HPDE6-E6E7 (cell line): ENCODE measurements at regions not wholly inside any gene's neighbourhood (a gene's known extent, or its start where the extent isn't known, plus 50 kb on each side); places are given as distances from the start of the nearest gene placed in this dataset.

Experiments used
- DNase-seq: peaks from one replicate; pipeline ENCODE4 v3.0.0; 2011; ENCODE audit warnings: missing footprints; ENCODE audit errors: extremely low spot score

- DNase-seq: no peak
Measured at GRCh38 chr15:94177112-94177511, 54.2 kb upstream of the MCTP2 start.

GRCh38 chr15:94175420-94175819 lies 55.9 kb upstream of the MCTP2 start:
- no peak for DNase-seq

DNA sequence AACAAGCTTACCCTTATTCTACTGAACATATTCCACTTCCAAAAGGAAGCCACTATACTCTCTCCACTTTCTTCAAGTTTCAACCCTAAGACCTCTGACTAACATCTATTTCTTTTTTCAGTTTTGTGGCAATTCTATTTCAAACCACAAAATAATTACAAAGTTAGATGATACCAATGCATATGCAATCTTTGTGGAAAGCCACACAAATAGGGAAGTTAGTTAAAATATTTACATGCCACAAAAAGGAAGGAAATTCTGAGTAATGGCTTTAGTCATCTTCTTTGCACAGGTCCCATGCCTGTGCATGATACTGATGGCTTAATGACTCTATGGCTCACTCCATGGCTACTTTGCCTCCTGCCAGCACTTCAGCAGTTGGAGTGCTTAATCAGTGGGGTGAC lies 57.0 kb upstream of the MCTP2 start:
- peak; percentile 66 for DNase-seq

- DNase-seq: no peak
Measured at GRCh38 chr15:94168250-94168649, 63.1 kb upstream of the MCTP2 start.

GRCh38 chr15:94164971-94165370 lies 66.4 kb upstream of the MCTP2 start:
- no peak for DNase-seq

DNA sequence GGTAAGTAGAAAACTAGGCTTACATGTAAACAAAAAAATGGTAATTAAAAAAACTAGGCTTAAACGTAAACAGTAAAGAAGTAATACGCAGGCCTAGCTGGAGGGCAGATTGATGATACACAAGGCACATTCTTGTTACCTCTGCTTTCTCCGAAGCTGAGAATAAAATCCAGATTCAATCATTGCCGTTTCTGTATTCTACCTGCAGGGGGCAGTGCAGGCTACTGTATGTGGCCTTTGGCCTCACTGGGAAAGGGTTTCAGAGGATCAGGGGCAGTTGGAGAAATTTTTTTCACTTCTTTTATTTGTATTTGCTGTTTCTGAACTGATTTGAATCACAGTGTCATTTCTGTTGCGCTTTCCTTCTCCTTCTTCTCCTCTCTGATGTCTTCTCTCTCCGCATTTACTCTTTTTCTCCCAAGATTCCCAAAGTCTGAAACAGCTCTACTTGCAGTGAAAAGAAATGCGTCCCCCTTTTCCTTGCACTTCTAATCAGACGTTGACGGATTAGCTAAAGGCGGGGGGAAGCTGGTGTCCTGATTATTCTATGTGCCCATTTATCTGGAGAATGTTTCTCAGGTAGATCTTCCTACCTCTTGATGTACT lies 67.1 kb upstream of the MCTP2 start:
- DNase-seq: peak; percentile 23

- DNase-seq: no peak
Measured at GRCh38 chr15:94162939-94163338, 68.4 kb upstream of the MCTP2 start.

GRCh38 chr15:94154255-94154654 lies 77.1 kb upstream of the MCTP2 start:
- DNase-seq: no peak

- no peak for DNase-seq
Measured at GRCh38 chr15:94145046-94145445, 86.3 kb upstream of the MCTP2 start.

DNA sequence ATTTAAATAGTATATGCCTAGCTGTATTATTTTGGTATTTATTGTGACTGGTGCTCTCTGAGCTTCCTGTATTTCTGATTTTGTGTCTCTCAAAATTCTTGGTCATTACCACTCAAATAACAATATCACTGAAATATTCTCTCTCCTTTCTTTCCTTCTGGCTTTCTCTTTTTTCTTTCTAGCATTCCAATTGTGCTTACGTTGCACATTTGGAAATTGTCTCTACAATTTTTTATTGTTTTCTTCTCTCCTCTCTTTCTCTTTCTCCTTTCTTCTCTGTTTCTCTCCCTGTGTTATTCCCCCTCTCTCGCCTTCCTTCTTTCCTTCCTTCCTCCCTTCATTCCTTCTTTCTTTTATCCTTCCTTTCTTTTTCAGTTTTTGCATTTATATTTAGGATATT lies 89.6 kb upstream of the MCTP2 start:
- no peak for DNase-seq

GRCh38 chr15:94135486-94136147 lies 95.7 kb upstream of the MCTP2 start:
- no peak for DNase-seq

DNA sequence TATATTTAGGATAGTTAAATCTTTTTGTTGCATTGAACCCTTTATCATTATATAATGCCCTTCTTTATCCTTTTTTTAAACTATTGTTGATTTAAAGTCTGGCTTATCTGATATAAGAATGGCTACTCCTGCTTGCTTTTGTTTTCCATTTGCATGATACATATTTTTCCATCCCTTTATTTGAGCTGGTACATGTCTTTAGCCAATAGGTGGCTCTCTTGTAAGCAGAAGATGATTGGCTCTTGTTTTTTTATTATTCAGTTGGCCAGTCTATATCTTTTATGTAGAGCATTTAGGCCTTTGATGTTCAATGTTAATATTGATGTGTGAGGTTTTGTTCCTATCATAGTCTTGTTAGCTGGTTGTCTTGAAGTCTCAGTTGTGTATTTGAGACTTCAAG lies 99.5 kb upstream of the MCTP2 start:
- no peak for DNase-seq

GRCh38 chr15:94130504-94130903 lies 100.9 kb upstream of the MCTP2 start:
- DNase-seq: no peak

DNA sequence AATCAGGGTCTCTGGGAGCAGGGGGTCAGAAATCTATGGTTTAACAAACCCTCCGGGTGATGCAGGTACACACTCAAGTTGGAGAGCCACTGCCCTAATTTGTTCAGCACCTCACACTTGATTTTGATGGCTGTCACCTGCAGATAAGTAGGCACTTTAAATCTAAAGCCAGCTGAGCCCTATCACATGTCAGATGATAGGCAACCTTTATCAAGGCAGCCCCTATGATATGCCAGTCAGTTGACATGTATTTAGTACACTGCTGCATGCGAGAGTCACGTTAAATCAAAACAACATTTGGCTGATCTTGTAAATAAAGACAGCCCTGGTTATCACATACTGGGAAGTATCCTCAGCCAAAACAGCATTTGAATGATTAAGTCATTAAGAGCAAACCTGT lies 104.4 kb upstream of the MCTP2 start:
- DNase-seq: no peak

DNA sequence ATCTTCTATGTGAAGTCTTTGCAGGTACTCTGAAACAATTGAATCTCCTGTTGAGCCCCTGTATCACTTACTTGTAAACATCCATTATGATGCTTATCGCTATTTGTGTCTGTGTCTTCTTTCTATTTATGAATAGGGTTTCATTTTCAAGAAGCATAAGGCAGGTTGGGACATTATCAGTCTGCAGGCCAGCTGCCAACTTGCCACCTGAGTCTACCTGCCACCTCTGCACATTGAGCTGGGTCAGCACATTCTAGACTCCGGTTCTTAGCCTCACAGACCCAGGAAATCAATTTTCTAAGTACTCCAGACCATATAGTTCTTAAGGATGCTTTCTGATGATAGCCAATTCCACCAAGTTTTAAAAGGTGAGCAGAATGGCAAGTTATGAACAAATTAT lies 105.7 kb upstream of the MCTP2 start:
- no peak for DNase-seq

DNA sequence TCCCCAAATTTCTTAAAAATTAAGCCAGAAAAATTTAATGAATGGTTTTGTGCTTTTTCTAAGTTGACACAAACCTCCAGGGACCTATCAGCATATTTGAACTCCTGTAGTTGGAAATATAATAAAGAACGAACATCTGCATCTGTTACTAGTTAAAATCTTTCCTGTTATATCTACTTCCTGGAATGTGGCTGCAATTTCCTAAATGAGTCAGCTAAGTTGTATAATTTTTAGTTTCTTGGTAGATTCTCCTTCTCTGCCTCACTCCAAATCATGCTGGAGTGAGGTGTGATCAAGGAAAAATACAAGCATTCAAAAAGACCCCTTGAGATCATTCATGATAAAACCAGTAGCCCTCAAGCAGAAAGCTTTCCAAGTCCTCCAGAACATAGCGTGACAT lies 106.2 kb upstream of the MCTP2 start:
- DNase-seq: no peak

DNA sequence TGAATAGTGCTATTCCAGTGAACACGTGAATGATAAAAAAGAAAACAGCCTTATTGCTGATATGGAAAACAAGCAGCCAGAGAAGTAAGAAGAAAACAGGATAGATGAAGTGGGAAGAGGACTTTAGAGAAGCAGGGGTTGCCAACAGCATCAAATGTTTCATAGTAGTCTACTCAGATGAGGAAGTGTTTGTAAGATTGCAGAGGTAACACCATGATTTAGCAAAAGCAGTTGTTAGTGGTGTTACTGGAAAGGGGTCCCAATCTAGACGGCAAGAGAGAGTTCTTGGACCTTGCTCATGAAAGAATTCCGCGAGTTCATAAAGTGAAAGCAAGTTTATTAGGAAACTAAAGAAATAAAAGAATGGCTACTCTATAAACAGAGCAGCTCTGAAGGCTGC lies 108.8 kb upstream of the MCTP2 start:
- no peak for DNase-seq

DNA sequence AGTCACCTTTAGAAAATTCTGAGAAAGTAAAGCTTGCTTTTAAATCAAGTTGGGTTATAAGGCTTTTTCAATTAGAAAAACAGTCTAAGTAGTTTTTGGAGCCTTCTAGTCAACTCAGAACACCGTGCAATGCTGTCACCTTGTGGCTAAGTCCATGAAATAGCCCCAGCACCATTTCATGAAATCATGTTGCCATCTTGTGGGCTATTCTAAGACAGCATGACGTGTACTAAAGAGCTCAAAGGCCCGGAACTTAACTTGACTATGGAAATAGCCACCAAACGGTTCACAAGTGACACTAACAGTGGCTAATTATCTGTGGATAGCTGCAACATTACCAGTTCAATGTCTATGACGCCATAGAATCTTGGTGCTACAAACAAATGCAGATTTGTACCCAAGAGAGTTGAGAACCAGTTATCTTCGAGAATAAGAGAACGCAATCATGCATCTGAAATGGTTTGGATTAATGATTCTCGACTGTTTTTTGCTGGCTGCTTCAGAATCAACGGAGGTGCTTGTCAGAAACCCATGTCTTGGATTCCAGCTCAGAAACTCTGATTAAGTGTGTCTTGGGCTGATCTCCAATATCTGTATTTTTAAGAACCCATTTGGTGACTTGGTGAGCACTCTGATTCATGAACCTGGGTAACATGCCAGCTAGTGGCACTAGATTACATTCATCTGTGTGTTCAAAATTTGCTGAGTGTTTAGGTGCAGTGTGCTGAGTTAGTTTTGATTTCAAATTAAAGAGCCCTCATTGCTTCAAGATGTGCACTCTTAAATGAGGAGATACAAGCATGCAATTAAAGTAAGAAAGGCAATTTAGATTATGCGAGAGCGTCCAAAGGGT lies 111.2 kb upstream of the MCTP2 start:
- peak; percentile 70 for DNase-seq

DNA sequence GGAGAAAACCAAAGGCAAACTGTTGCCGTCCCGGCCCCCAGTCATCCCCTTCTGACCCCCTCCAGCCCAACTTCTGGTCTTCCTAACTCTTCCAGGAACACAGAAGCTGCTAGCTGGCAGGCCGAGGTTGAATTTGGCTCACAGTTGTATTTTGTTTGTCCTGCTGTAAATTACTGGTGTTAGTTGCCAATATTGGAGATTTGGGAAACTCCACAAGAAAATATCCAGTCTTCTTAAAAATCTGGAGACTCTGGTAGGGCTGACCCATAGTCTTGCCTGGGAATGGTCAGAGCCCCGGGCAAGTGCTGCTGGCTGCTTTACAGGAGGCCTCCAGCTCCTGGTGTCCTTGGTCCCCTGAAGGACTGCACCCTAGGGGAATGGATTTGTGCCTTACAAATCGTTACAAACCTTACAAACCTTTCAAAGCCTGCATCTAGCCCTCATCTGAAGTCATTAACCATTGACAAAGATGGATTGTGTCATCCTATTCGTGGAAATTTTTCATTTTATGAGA lies 112.0 kb upstream of the MCTP2 start:
- DNase-seq: no peak

DNA sequence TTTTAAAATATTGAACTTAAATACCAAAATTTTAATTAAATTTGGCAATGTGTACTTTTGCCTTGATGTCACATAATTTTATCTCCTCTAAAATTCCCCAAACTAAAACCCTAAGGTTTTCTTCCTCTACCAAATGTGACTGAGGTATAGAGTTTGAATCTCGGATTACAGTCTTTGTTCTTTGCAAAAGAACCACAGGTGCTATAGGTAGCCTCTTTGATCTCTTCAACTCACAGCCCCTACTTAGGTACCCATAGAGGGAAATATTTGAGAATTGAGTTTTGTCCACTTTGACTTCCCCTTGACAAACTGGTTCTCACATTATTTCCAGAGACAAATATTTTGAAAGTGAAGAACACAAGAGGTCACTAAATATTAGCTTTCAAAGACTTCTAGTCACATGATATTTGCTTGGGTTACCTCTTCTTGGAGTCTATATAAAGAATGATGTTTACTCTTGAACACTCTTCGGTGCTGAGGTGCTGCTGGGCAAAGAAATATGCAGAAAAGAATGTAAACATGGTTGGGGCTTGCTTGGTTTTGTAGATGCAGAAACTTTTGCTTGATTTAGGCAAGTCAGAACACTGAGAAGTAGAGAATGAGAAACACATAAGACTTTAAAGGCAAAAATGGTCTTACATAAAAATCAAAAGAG lies 120.8 kb upstream of the MCTP2 start:
- DNase-seq: no peak

- no peak for DNase-seq
Measured at GRCh38 chr15:94107652-94108051, 123.7 kb upstream of the MCTP2 start.

DNA sequence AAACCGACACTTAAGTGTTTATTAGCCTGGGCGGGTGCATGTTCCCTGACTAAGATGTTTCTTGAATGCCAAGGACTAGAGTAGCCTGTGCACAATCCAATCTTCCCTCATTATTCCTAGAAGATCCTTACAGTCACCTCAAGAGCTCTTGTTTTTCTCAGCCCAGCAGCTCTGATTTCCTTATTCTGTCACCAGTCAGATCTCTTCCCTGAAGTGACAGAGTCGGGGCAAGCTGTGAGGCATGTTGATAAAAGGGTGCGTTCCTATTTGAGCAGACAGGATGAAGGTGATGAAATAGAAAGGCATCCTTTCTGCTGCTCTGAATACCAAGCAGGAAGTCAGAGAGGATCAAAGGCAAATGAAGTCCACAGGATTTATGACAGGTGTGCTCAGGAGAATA lies 125.6 kb upstream of the MCTP2 start:
- DNase-seq: no peak
